Osteocyte (in vitro differentiated cells): ENCODE measurements at regions not wholly inside any gene's neighbourhood (a gene's known extent, or its start where the extent isn't known, plus 50 kb on each side); places are given as distances from the start of the nearest gene placed in this dataset.
"Not testable (repeated sequence)": the region's sequence is repeated elsewhere in the genome, so short reads cannot be mapped to it uniquely, and the experiment has no call there.

ENCODE experiments used
- DNase-seq: peaks from one replicate; pipeline ENCODE4 v3.0.0; 2021; ENCODE audit warnings: mixed read lengths; ENCODE audit not compliant: unreplicated experiment; ENCODE audit errors: extremely low spot score
- H3K27ac Mint-ChIP-seq: one replicate; pipeline ENCODE4 v1.8.0; 2021; ENCODE audit warnings: mild to moderate bottlenecking, mixed read lengths; ENCODE audit not compliant: unreplicated experiment
- H3K27me3 Mint-ChIP-seq: one replicate; pipeline ENCODE4 v1.8.0; 2021; ENCODE audit warnings: mixed read lengths; ENCODE audit not compliant: unreplicated experiment
- H3K36me3 Mint-ChIP-seq: one replicate; pipeline ENCODE4 v1.8.0; 2021; ENCODE audit warnings: mixed read lengths; ENCODE audit not compliant: unreplicated experiment
- H3K4me1 Mint-ChIP-seq: one replicate; pipeline ENCODE4 v1.8.0; 2021; ENCODE audit warnings: mixed read lengths; ENCODE audit not compliant: unreplicated experiment
- H3K4me3 Mint-ChIP-seq: one replicate; pipeline ENCODE4 v1.8.0; 2021; ENCODE audit warnings: mild to moderate bottlenecking, moderate library complexity, mixed read lengths; ENCODE audit not compliant: unreplicated experiment
- H3K9me3 Mint-ChIP-seq: one replicate; pipeline ENCODE4 v1.8.0; 2021; ENCODE audit warnings: mixed read lengths; ENCODE audit not compliant: unreplicated experiment
- CTCF ChIP-seq: fragments of 200-600 bp; sonication (generic); IDR thresholded peaks from 2 replicates; pipeline ENCODE4 v1.5.0; 2021; ENCODE audit warnings: antibody characterized with exemption, mild to moderate bottlenecking, moderate library complexity

GRCh38 chr18:55906536-55906935, 318.5 kb upstream of the TCF4 start:
- Mint-ChIP-seq H3K9me3 (peaks cover 5% of the 10 kb centered on the region), H3K27ac (no peak overlapping the region), H3K4me3 (no peak overlapping the region), H3K36me3 (no peaks in the 10 kb centered on the region), H3K27me3 (no peaks in the 10 kb centered on the region), H3K4me1 (peaks cover 32% of the 10 kb centered on the region)
- no peak for TF ChIP-seq CTCF
- no peak for DNase-seq

- no peak for TF ChIP-seq CTCF
- Mint-ChIP-seq H3K27me3 (no peaks in the 10 kb centered on the region), H3K4me1 (peaks cover 52% of the 10 kb centered on the region), H3K27ac (no peak overlapping the region), H3K9me3 (peaks cover 5% of the 10 kb centered on the region), H3K4me3 (no peak overlapping the region), H3K36me3 (no peaks in the 10 kb centered on the region)
- DNase-seq: no peak
Observed at GRCh38 chr18:55903911-55904310, 315.9 kb upstream of the TCF4 start.

- DNase-seq: no peak
- H3K4me1 Mint-ChIP-seq: peaks cover 23% of the 10 kb centered on the region
- no peak overlapping the region for H3K4me3 Mint-ChIP-seq
- no peak for TF ChIP-seq CTCF
- H3K27ac Mint-ChIP-seq: no peak overlapping the region
- H3K9me3 Mint-ChIP-seq: no peaks in the 10 kb centered on the region
- H3K27me3 Mint-ChIP-seq: no peaks in the 10 kb centered on the region
- no peaks in the 10 kb centered on the region for H3K36me3 Mint-ChIP-seq
Observed at GRCh38 chr18:55900380-55900779, 312.4 kb upstream of the TCF4 start.

GRCh38 chr18:55897091-55897689, 309.2 kb upstream of the TCF4 start:
- Mint-ChIP-seq H3K4me3 (no peak overlapping the region), H3K27me3 (no peaks in the 10 kb centered on the region), H3K9me3 (no peaks in the 10 kb centered on the region), H3K4me1 (peaks cover 32% of the 10 kb centered on the region), H3K36me3 (no peaks in the 10 kb centered on the region), H3K27ac (no peak overlapping the region)
- no peak for TF ChIP-seq CTCF
- DNase-seq: no peak

- TF ChIP-seq CTCF: no peak
- H3K36me3 Mint-ChIP-seq: no peaks in the 10 kb centered on the region
- H3K27me3 Mint-ChIP-seq: no peaks in the 10 kb centered on the region
- H3K27ac Mint-ChIP-seq: no peak overlapping the region
- no peak for DNase-seq
- no peak overlapping the region for H3K4me3 Mint-ChIP-seq
- H3K9me3 Mint-ChIP-seq: no peaks in the 10 kb centered on the region
- peaks cover 9% of the 10 kb centered on the region for H3K4me1 Mint-ChIP-seq
Observed at GRCh38 chr18:55893948-55894347, 306.0 kb upstream of the TCF4 start.

GRCh38 chr18:55892862-55893813, 305.1 kb upstream of the TCF4 start:
- DNase-seq, H3K27ac Mint-ChIP-seq, H3K4me1 Mint-ChIP-seq, H3K36me3 Mint-ChIP-seq, H3K27me3 Mint-ChIP-seq, H3K9me3 Mint-ChIP-seq: not testable (repeated sequence)
- H3K4me3 Mint-ChIP-seq: peak overlapping the region; percentile 33
